Liver (tissue), 8 donors: ENCODE measurements at regions not wholly inside any gene's neighbourhood (a gene's known extent, or its start where the extent isn't known, plus 50 kb on each side); places are given as distances from the start of the nearest gene placed in this dataset.

ENCODE experiments used
- DNase-seq: peaks from one replicate; pipeline ENCODE4 v3.0.0-alpha.2; 2017; ENCODE audit warnings: low spot score
- H3K27ac ChIP-seq, 2 donors: one replicate each; pipeline ENCODE4 v1.7.0; 2013; ENCODE audit warnings: inconsistent platforms in 2 of 2, low read length in 2 of 2, control low read depth in 1 of 2, low read depth in 1 of 2, mild to moderate bottlenecking in 1 of 2
- H3K27me3 ChIP-seq, 4 donors: one replicate each; pipeline versions ENCODE4 v1.6.1 to v1.7.0; 2013; ENCODE audit warnings: low read length in 3 of 4, inconsistent platforms in 1 of 4, mild to moderate bottlenecking in 1 of 4, moderate library complexity in 1 of 4; ENCODE audit not compliant: control insufficient read depth in 4 of 4, insufficient read depth in 4 of 4
- H3K36me3 ChIP-seq, 4 donors: one replicate each; pipeline versions ENCODE4 v1.6.1 to v1.7.0; 2013; ENCODE audit warnings: low read length in 3 of 4, mild to moderate bottlenecking in 3 of 4, low read depth in 1 of 4, moderate library complexity in 1 of 4; ENCODE audit not compliant: control insufficient read depth in 4 of 4, insufficient read depth in 3 of 4
- H3K4me1 ChIP-seq, 4 donors: one replicate each; pipeline versions ENCODE4 v1.6.1 to v1.7.0; 2013; ENCODE audit warnings: low read length in 3 of 4, mild to moderate bottlenecking in 3 of 4, moderate library complexity in 1 of 4; ENCODE audit not compliant: control insufficient read depth in 4 of 4, insufficient read depth in 4 of 4
- H3K4me3 ChIP-seq, 3 donors: one replicate each; pipeline versions ENCODE4 v1.6.1 to v1.7.0; 2013; ENCODE audit warnings: low read length in 3 of 3, control low read depth in 1 of 3, low read depth in 1 of 3, mild to moderate bottlenecking in 1 of 3
- H3K9ac ChIP-seq, 2 donors: one replicate each; pipeline ENCODE4 v1.7.0; 2013; ENCODE audit warnings: low read length in 2 of 2, mild to moderate bottlenecking in 2 of 2, moderate library complexity in 2 of 2, control low read depth in 1 of 2, low read depth in 1 of 2
- H3K9me3 ChIP-seq, 4 donors: one replicate each; pipeline versions ENCODE4 v1.6.1 to v1.7.0; 2013; ENCODE audit warnings: low read length in 3 of 4; ENCODE audit not compliant: control insufficient read depth in 4 of 4
- CTCF ChIP-seq: fragments of 150-350 bp; IDR thresholded peaks from 2 replicates; pipeline ENCODE4 v1.5.1; 2017; ENCODE audit warnings: improper control_type of control experiment, low read depth, low read length; ENCODE audit not compliant: missing input control
- FOXA1 ChIP-seq: IDR thresholded peaks from 2 replicates; pipeline ENCODE4 v1.6.1; 2016; ENCODE audit warnings: antibody characterized with exemption
- GABPA ChIP-seq, 2 donors: IDR thresholded peaks in 1 of 2; conservative IDR thresholded peaks in 1 of 2; 2 replicates each; pipeline ENCODE4 v1.6.1; 2016; ENCODE audit warnings: antibody characterized with exemption in 2 of 2, mild to moderate bottlenecking in 1 of 2, moderate library complexity in 1 of 2
- HNF4A ChIP-seq, 2 donors: conservative IDR thresholded peaks; 2 replicates each; pipeline ENCODE4 v1.6.1; 2016; ENCODE audit warnings: antibody characterized with exemption in 2 of 2, mild to moderate bottlenecking in 2 of 2
- HNF4G ChIP-seq: IDR thresholded peaks from 2 replicates; pipeline ENCODE4 v1.6.1; 2016; ENCODE audit warnings: antibody characterized with exemption
- MAX ChIP-seq: IDR thresholded peaks from 2 replicates; pipeline ENCODE4 v1.6.1; 2016; ENCODE audit warnings: antibody characterized with exemption
- NR2F2 ChIP-seq: IDR thresholded peaks from 2 replicates; pipeline ENCODE4 v1.6.1; 2016; ENCODE audit warnings: antibody characterized with exemption
- RAD21 ChIP-seq, 2 donors: IDR thresholded peaks; 2 replicates each; pipeline ENCODE4 v1.6.1; 2016; ENCODE audit warnings: antibody characterized with exemption in 2 of 2, mild to moderate bottlenecking in 2 of 2
- RXRA ChIP-seq, 2 donors: IDR thresholded peaks; 2 replicates each; pipeline ENCODE4 v1.6.1; 2017 to 2018; ENCODE audit warnings: antibody characterized with exemption in 2 of 2, mild to moderate bottlenecking in 1 of 2
- SP1 ChIP-seq: IDR thresholded peaks from 2 replicates; pipeline ENCODE4 v1.6.1; 2018; ENCODE audit warnings: antibody characterized with exemption, mild to moderate bottlenecking
- TAF1 ChIP-seq: conservative IDR thresholded peaks from 2 replicates; pipeline ENCODE4 v1.6.1; 2016; ENCODE audit warnings: antibody characterized with exemption, mild to moderate bottlenecking
- YY1 ChIP-seq: IDR thresholded peaks from 2 replicates; pipeline ENCODE4 v1.6.1; 2016; ENCODE audit warnings: antibody characterized with exemption, mild to moderate bottlenecking
- WGBS: extraction: QIAGEN DNeasy Blood & Tissue Kit; methylation state at CpG from one replicate; pipeline ENCODE4 v1.1.7; 2013; 5-methylcytosine and 5-hydroxymethylcytosine counted together
- TF ChIP-seq, protein P1 (sequence below): IDR thresholded peaks from 2 replicates; pipeline ENCODE4 v1.6.1; 2016; ENCODE audit warnings: antibody characterized with exemption
- TF ChIP-seq, protein P2 (sequence below): IDR thresholded peaks from 2 replicates; pipeline ENCODE4 v1.6.1; 2016; ENCODE audit warnings: antibody characterized with exemption, mild to moderate bottlenecking
- TF ChIP-seq, protein P3 (sequence below): IDR thresholded peaks from 2 replicates; pipeline ENCODE4 v1.6.1; 2016; ENCODE audit warnings: antibody characterized with exemption
- donor health status: healthy.
- donor health status: healthy.
- donor health status: healthy.
- donor health status: healthy.
- donor health status: healthy.

GRCh38 chr16:86085161-86085611 is 186.2 kb downstream of the IRF8 start (continued):
- TF ChIP-seq, protein P1, sequence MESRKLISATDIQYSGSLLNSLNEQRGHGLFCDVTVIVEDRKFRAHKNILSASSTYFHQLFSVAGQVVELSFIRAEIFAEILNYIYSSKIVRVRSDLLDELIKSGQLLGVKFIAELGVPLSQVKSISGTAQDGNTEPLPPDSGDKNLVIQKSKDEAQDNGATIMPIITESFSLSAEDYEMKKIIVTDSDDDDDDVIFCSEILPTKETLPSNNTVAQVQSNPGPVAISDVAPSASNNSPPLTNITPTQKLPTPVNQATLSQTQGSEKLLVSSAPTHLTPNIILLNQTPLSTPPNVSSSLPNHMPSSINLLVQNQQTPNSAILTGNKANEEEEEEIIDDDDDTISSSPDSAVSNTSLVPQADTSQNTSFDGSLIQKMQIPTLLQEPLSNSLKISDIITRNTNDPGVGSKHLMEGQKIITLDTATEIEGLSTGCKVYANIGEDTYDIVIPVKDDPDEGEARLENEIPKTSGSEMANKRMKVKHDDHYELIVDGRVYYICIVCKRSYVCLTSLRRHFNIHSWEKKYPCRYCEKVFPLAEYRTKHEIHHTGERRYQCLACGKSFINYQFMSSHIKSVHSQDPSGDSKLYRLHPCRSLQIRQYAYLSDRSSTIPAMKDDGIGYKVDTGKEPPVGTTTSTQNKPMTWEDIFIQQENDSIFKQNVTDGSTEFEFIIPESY: no peak
- no peak for TF ChIP-seq HNF4A (conservative IDR thresholded peaks at IDR 0.05)
- no peak for TF ChIP-seq FOXA1
- no peak for TF ChIP-seq SP1
- no peak for TF ChIP-seq RXRA (IDR thresholded peaks at IDR 0.05)

- Histone ChIP-seq H3K4me1 (no peaks in the 10 kb centered on the region), H3K36me3 (no peaks in the 10 kb centered on the region), H3K27ac (no peak overlapping the region), H3K9ac (no peak overlapping the region), H3K27me3 (peaks cover 0 to 3% (median 0%) of the 10 kb centered on the region in 4 donors), H3K4me3 (no peak overlapping the region), H3K9me3 (no peaks in the 10 kb centered on the region)
- WGBS: 85% methylated on average over 8 of the region's 8 CpGs
- TF ChIP-seq, protein P1: no peak
- TF ChIP-seq RAD21 (IDR thresholded peaks at IDR 0.05) (no peak), GABPA (IDR thresholded peaks at IDR 0.05 in 1 of 2, conservative IDR thresholded peaks at IDR 0.05 in 1 of 2) (no peak), RXRA (IDR thresholded peaks at IDR 0.05) (no peak), TAF1 (no peak), HNF4A (conservative IDR thresholded peaks at IDR 0.05) (no peak), SP1 (no peak), MAX (no peak), NR2F2 (no peak), HNF4G (no peak), CTCF (no peak), YY1 (no peak)
- TF ChIP-seq, protein P2, sequence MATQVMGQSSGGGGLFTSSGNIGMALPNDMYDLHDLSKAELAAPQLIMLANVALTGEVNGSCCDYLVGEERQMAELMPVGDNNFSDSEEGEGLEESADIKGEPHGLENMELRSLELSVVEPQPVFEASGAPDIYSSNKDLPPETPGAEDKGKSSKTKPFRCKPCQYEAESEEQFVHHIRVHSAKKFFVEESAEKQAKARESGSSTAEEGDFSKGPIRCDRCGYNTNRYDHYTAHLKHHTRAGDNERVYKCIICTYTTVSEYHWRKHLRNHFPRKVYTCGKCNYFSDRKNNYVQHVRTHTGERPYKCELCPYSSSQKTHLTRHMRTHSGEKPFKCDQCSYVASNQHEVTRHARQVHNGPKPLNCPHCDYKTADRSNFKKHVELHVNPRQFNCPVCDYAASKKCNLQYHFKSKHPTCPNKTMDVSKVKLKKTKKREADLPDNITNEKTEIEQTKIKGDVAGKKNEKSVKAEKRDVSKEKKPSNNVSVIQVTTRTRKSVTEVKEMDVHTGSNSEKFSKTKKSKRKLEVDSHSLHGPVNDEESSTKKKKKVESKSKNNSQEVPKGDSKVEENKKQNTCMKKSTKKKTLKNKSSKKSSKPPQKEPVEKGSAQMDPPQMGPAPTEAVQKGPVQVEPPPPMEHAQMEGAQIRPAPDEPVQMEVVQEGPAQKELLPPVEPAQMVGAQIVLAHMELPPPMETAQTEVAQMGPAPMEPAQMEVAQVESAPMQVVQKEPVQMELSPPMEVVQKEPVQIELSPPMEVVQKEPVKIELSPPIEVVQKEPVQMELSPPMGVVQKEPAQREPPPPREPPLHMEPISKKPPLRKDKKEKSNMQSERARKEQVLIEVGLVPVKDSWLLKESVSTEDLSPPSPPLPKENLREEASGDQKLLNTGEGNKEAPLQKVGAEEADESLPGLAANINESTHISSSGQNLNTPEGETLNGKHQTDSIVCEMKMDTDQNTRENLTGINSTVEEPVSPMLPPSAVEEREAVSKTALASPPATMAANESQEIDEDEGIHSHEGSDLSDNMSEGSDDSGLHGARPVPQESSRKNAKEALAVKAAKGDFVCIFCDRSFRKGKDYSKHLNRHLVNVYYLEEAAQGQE: no peak
- TF ChIP-seq, protein P3, sequence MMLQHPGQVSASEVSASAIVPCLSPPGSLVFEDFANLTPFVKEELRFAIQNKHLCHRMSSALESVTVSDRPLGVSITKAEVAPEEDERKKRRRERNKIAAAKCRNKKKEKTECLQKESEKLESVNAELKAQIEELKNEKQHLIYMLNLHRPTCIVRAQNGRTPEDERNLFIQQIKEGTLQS: no peak
- DNase-seq: no peak
Observed at GRCh38 chr16:86085795-86086194, 186.8 kb downstream of the IRF8 start.
